ENCODE measurements at regions not wholly inside any gene's neighbourhood (a gene's known extent, or its start where the extent isn't known, plus 50 kb on each side); places are given as distances from the start of the nearest gene placed in this dataset.

GRCh38 chr6:17225767-17226630, 55.2 kb upstream of the RBM24 start:
- ChIA-PET POLR2A (no interaction called here), CTCF (no interaction called here)

GRCh38 chr6:17226786-17227233, 54.4 kb upstream of the RBM24 start:
- POLR2A ChIA-PET, result no interaction called here
- CTCF ChIA-PET, result no interaction called here

GRCh38 chr6:17227403-17227802, 53.8 kb upstream of the RBM24 start:
- CTCF ChIA-PET, result no interaction called here
- POLR2A ChIA-PET, result no interaction called here
